GM12891 (cell line): ENCODE measurements at regions not wholly inside any gene's neighbourhood (a gene's known extent, or its start where the extent isn't known, plus 50 kb on each side); places are given as distances from the start of the nearest gene placed in this dataset.
"Not testable (repeated sequence)": the region's sequence is repeated elsewhere in the genome, so short reads cannot be mapped to it uniquely, and the experiment has no call there.

Experiments used
- DNase-seq: peaks from one replicate; pipeline ENCODE4 v3.0.0; 2011; ENCODE audit warnings: low spot score; ENCODE audit not compliant: insufficient read length
- FAIRE-seq: peaks from 2 replicates; lab custom pipeline; 2011; peaks lifted over from hg19 to GRCh38; lab: Jason Lieb, UNC
- PAX5 ChIP-seq: IDR thresholded peaks from 2 replicates; pipeline ENCODE4 v1.6.1; 2011; ENCODE audit warnings: low read length, moderate library complexity, mild to moderate bottlenecking; ENCODE audit not compliant: insufficient read depth, severe bottlenecking
- POLR2A ChIP-seq: IDR thresholded peaks from 2 replicates; pipeline ENCODE4 v1.6.1; 2011; ENCODE audit warnings: low read depth, low read length, control low read depth
- POLR2AphosphoS5 ChIP-seq: IDR thresholded peaks from 2 replicates; pipeline ENCODE4 v1.6.1; 2011; ENCODE audit warnings: low read depth, low read length, control low read depth
- POU2F2 ChIP-seq: IDR thresholded peaks from 2 replicates; pipeline ENCODE4 v1.6.1; 2011; ENCODE audit warnings: low read depth, mild to moderate bottlenecking, control low read depth, low read length, moderate library complexity
- SPI1 ChIP-seq: IDR thresholded peaks from 2 replicates; pipeline ENCODE4 v1.6.1; 2011; ENCODE audit warnings: low read depth, low read length, control low read depth
- TAF1 ChIP-seq: IDR thresholded peaks from 2 replicates; pipeline ENCODE4 v1.6.1; 2011; ENCODE audit warnings: low read depth, low read length, control low read depth

- DNase-seq (no peak), FAIRE-seq (no peak)
- TF ChIP-seq PAX5: no peak
- TF ChIP-seq POU2F2: no peak
- no peak for TF ChIP-seq POLR2AphosphoS5
- TF ChIP-seq SPI1: no peak
- no peak for TF ChIP-seq TAF1
- TF ChIP-seq POLR2A: no peak
Observed at GRCh38 chr7:73936967-73937366, 76.0 kb downstream of the TMEM270 start.

GRCh38 chr7:73937650-73938049 lies 76.7 kb downstream of the TMEM270 start:
- FAIRE-seq, DNase-seq: not testable (repeated sequence)

- no peak for FAIRE-seq
- TF ChIP-seq SPI1 (no peak), POU2F2 (no peak), POLR2A (no peak), TAF1 (no peak), POLR2AphosphoS5 (no peak), PAX5 (no peak)
- no peak for DNase-seq
Observed at GRCh38 chr7:73939528-73939927, 78.6 kb downstream of the TMEM270 start.

- TF ChIP-seq POLR2A: no peak
- TF ChIP-seq TAF1: no peak
- FAIRE-seq: no peak
- DNase-seq: no peak
Observed at GRCh38 chr7:73940701-73941238, 79.8 kb downstream of the TMEM270 start.

- no peak for FAIRE-seq
- TF ChIP-seq PAX5 (no peak), SPI1 (no peak), POU2F2 (no peak), POLR2A (no peak), POLR2AphosphoS5 (no peak), TAF1 (no peak)
- DNase-seq: no peak
Observed at GRCh38 chr7:73941836-73942551, 81.0 kb downstream of the TMEM270 start.

GRCh38 chr7:73945022-73945421 lies 83.0 kb upstream of the ELN start:
- TF ChIP-seq POU2F2 (no peak), TAF1 (no peak), POLR2A (no peak), PAX5 (no peak), POLR2AphosphoS5 (no peak), SPI1 (no peak)
- no peak for DNase-seq
- FAIRE-seq: no peak

GRCh38 chr7:73948287-73948686 lies 79.7 kb upstream of the ELN start:
- no peak for DNase-seq
- TF ChIP-seq POLR2AphosphoS5: no peak
- no peak for TF ChIP-seq POU2F2
- no peak for TF ChIP-seq POLR2A
- TF ChIP-seq SPI1: no peak
- TF ChIP-seq PAX5: no peak
- no peak for TF ChIP-seq TAF1
- FAIRE-seq: no peak

- FAIRE-seq (no peak), DNase-seq (no peak)
- no peak for TF ChIP-seq POU2F2
- TF ChIP-seq SPI1: no peak
- TF ChIP-seq POLR2AphosphoS5: no peak
- TF ChIP-seq TAF1: no peak
- no peak for TF ChIP-seq POLR2A
Observed at GRCh38 chr7:73952266-73952665, 75.7 kb upstream of the ELN start.

GRCh38 chr7:73954181-73954580 lies 73.8 kb upstream of the ELN start:
- FAIRE-seq: no peak
- DNase-seq: no peak
- TF ChIP-seq PAX5: no peak
- no peak for TF ChIP-seq POLR2A
- TF ChIP-seq POU2F2: no peak
- TF ChIP-seq POLR2AphosphoS5: no peak
- no peak for TF ChIP-seq SPI1
- no peak for TF ChIP-seq TAF1

GRCh38 chr7:73954861-73955260 lies 73.1 kb upstream of the ELN start:
- FAIRE-seq: no peak
- no peak for DNase-seq
- TF ChIP-seq POLR2AphosphoS5 (no peak), SPI1 (no peak), POLR2A (no peak), TAF1 (no peak), PAX5 (no peak), POU2F2 (no peak)
